ENCODE measurements at regions not wholly inside any gene's neighbourhood (a gene's known extent, or its start where the extent isn't known, plus 50 kb on each side); places are given as distances from the start of the nearest gene placed in this dataset.

DNA sequence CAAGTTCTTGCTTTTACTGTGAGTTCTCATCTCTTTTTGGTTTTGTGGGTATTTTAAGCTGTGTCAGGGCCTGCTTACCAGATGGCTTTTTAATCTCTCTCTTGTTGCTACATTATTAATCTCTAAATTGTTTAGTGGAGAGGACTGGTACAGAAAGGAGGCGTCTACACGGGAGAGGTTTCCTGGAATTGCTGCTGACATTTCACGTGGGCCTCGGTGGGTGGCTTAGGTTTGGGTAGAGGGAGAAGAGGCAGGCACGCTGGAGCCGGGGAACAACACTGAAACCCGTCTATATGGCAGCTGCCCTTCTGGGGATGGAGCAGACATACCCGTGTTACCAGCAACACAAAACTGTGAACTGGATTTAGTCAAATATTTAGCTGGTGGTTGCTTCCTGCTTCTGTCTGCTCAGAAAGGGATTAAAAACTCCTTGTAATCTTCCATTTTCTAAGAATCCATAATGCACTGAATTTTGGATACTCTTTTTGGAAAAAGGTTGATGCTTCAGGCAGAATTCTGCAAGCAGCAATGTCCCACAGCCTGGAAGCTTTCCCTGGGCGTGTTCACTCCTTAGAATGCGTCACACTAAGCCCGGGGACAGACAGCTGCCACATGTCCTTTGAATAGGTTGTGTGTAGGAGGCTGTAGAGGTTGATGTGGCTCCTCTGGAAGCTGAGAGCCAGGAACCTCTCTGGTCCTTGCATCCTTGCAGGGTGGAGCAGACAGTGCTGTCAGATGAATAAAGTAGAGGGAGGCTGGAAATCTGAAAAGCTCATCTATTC, 199.8 kb upstream of the GATB start:
- Histone ChIP-seq H3K4me2 (ENCODE audit: control insufficient read depth, insufficient read depth) (no peak overlapping the region), H3K27ac (ENCODE audit: control insufficient read depth, insufficient read depth) (no peak overlapping the region), H3K4me1 (ENCODE audit: control insufficient read depth, insufficient read depth, low read length) (no peaks in the 10 kb centered on the region), H3K27me3 (replicated peaks in 1 of 2; ENCODE audit: control insufficient read depth in 2 of 2, insufficient read depth in 2 of 2, low read length in 1 of 2) (peaks cover 0 to 3% of the 10 kb centered on the region in 2 experiments; a peak in 1 of 4 replicates), H3K36me3 (ENCODE audit: control insufficient read depth in 2 of 2, insufficient read depth in 2 of 2, low read length in 1 of 2) (no peaks in the 10 kb centered on the region), H4K20me1 (ENCODE audit: control insufficient read depth, insufficient read depth) (no peaks in the 10 kb centered on the region), H3K4me3 (no peak overlapping the region), H2AFZ (ENCODE audit: control insufficient read depth, low read depth, low read length) (no peak overlapping the region), H3K9ac (ENCODE audit: control insufficient read depth, insufficient read depth, low read length) (no peak overlapping the region), H3K9me3 (replicated peaks; ENCODE audit: control insufficient read depth, insufficient read depth, low read length) (no peaks in the 10 kb centered on the region; the same call in 2 of the 3 replicates), H3K79me2 (ENCODE audit: control insufficient read depth, insufficient read depth, low read length) (no peaks in the 10 kb centered on the region)
- ChIA-PET POLR2A (no interaction called here), SMC1A (ENCODE audit: uncharacterized antibody, unreplicated experiment) (no interaction called here), RAD21 (ENCODE audit: unreplicated experiment) (no interaction called here), CTCF (interaction anchor here (0.7 kb wide), 1 partner anchor 158 kb away, joined by 3 read pairs; no protein-coding TSS in a partner anchor)
- FAIRE-seq: no peak
- WGBS (ENCODE audit: insufficient coverage, insufficient replicate concordance, low lambda C conversion rate, missing lambda C conversion rate): 50% methylated on average over 11 of the region's 11 CpGs
- ATAC-seq: no peak
- intact Hi-C loops (cut with micrococcal nuclease; ENCODE audit: unreplicated experiment): no loop called here
- BruUV-seq (replicated peaks): no TSS peak
- TF ChIP-seq, protein P1, sequence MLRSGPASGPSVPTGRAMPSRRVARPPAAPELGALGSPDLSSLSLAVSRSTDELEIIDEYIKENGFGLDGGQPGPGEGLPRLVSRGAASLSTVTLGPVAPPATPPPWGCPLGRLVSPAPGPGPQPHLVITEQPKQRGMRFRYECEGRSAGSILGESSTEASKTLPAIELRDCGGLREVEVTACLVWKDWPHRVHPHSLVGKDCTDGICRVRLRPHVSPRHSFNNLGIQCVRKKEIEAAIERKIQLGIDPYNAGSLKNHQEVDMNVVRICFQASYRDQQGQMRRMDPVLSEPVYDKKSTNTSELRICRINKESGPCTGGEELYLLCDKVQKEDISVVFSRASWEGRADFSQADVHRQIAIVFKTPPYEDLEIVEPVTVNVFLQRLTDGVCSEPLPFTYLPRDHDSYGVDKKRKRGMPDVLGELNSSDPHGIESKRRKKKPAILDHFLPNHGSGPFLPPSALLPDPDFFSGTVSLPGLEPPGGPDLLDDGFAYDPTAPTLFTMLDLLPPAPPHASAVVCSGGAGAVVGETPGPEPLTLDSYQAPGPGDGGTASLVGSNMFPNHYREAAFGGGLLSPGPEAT (IDR thresholded peaks at IDR 0.05; ENCODE audit: low read depth): no peak
- TF ChIP-seq RELA (IDR thresholded peaks at IDR 0.05; ENCODE audit: borderline replicate concordance, partially characterized antibody) (no peak), FOXM1 (IDR thresholded peaks at IDR 0.05; ENCODE audit: low read depth, low read length) (no peak), KLF5 (IDR thresholded peaks at IDR 0.05; ENCODE audit: partially characterized antibody) (no peak)
- in situ Hi-C loops (cut with MboI): no loop called here
- DNase-seq (ENCODE audit: low read depth, low spot score): no peak

- POLR2A ChIA-PET: no interaction called here
Observed at GRCh38 chr4:151957153-151957552, 196.3 kb upstream of the GATB start.

More at GRCh38 chr4:151957153-151957552, 196.3 kb upstream of the GATB start:
- no peak for DNase-seq (ENCODE audit: low read depth, low spot score)
- H3K27ac ChIP-seq (ENCODE audit: control insufficient read depth, insufficient read depth): no peak overlapping the region
- H3K4me1 ChIP-seq (ENCODE audit: control insufficient read depth, insufficient read depth, low read length): no peaks in the 10 kb centered on the region
- H3K9ac ChIP-seq (ENCODE audit: control insufficient read depth, insufficient read depth, low read length): no peak overlapping the region
- ATAC-seq: no peak
- ChIA-PET RAD21 (ENCODE audit: unreplicated experiment) (no interaction called here), SMC1A (ENCODE audit: uncharacterized antibody, unreplicated experiment) (interaction anchor here (0.7 kb wide), 1 partner anchor 111 kb away, joined by 3 read pairs; no protein-coding TSS in a partner anchor), CTCF (interaction anchor here (0.5 kb wide), 1 partner anchor 192 kb away, joined by 3 read pairs; no protein-coding TSS in a partner anchor)
- H3K4me2 ChIP-seq (ENCODE audit: control insufficient read depth, insufficient read depth): no peak overlapping the region
- H3K79me2 ChIP-seq (ENCODE audit: control insufficient read depth, insufficient read depth, low read length): no peaks in the 10 kb centered on the region
- H3K9me3 ChIP-seq (replicated peaks; ENCODE audit: control insufficient read depth, insufficient read depth, low read length): no peaks in the 10 kb centered on the region
- H3K4me3 ChIP-seq: no peak overlapping the region
- FAIRE-seq: no peak
- no peak overlapping the region for H2AFZ ChIP-seq (ENCODE audit: control insufficient read depth, low read depth, low read length)
- peaks cover 0 to 3% of the 10 kb centered on the region in 2 experiments; a peak in 1 of 4 replicates for H3K27me3 ChIP-seq (replicated peaks in 1 of 2; ENCODE audit: control insufficient read depth in 2 of 2, insufficient read depth in 2 of 2, low read length in 1 of 2)
- H3K36me3 ChIP-seq (ENCODE audit: control insufficient read depth in 2 of 2, insufficient read depth in 2 of 2, low read length in 1 of 2): no peaks in the 10 kb centered on the region
- WGBS (ENCODE audit: insufficient coverage, insufficient replicate concordance, low lambda C conversion rate, missing lambda C conversion rate): 39% methylated on average over 5 of the region's 5 CpGs
- in situ Hi-C loops (cut with MboI) (no loop called here), intact Hi-C loops (cut with micrococcal nuclease; ENCODE audit: unreplicated experiment) (no loop called here)
- no TSS peak for BruUV-seq (replicated peaks)
- TF ChIP-seq RAD51 (IDR thresholded peaks at IDR 0.05): no peak
- TF ChIP-seq SP1 (IDR thresholded peaks at IDR 0.05; ENCODE audit: low read depth, low read length): no peak
- TF ChIP-seq POLR2AphosphoS2 (IDR thresholded peaks at IDR 0.05; ENCODE audit: low read depth, low read length): no peak
- TF ChIP-seq, protein P2, sequence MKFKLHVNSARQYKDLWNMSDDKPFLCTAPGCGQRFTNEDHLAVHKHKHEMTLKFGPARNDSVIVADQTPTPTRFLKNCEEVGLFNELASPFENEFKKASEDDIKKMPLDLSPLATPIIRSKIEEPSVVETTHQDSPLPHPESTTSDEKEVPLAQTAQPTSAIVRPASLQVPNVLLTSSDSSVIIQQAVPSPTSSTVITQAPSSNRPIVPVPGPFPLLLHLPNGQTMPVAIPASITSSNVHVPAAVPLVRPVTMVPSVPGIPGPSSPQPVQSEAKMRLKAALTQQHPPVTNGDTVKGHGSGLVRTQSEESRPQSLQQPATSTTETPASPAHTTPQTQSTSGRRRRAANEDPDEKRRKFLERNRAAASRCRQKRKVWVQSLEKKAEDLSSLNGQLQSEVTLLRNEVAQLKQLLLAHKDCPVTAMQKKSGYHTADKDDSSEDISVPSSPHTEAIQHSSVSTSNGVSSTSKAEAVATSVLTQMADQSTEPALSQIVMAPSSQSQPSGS (IDR thresholded peaks at IDR 0.05; ENCODE audit: low read length): no peak
- no peak for TF ChIP-seq RELA (IDR thresholded peaks at IDR 0.05; ENCODE audit: borderline replicate concordance, partially characterized antibody)
- no peak for TF ChIP-seq JUNB (IDR thresholded peaks at IDR 0.05)
- TF ChIP-seq EGR1 (IDR thresholded peaks at IDR 0.05; ENCODE audit: borderline replicate concordance in 1 of 2, low read depth in 2 of 2, low read length in 2 of 2): no peak
- no peak for TF ChIP-seq TARDBP (IDR thresholded peaks at IDR 0.05; ENCODE audit: borderline replicate concordance)
- TF ChIP-seq GABPA (IDR thresholded peaks at IDR 0.05; ENCODE audit: low read depth): no peak
- TF ChIP-seq, protein P1 (IDR thresholded peaks at IDR 0.05; ENCODE audit: low read depth): no peak
- H4K20me1 ChIP-seq (ENCODE audit: control insufficient read depth, insufficient read depth): no peaks in the 10 kb centered on the region

Data from GM12878 (cell line).